ENCODE measurements at regions not wholly inside any gene's neighbourhood (a gene's known extent, or its start where the extent isn't known, plus 50 kb on each side); places are given as distances from the start of the nearest gene placed in this dataset.

GRCh38 chr4:128686810-128687209 lies 122.7 kb upstream of the JADE1 start:
- H3K4me1 ChIP-seq (ENCODE audit: control insufficient read depth in 1 of 2, extremely low read depth in 1 of 2, insufficient read depth in 2 of 2, low read length in 2 of 2), result no peaks in the 10 kb centered on the region
- no peaks in the 10 kb centered on the region for H3K36me3 Mint-ChIP-seq
- no peaks in the 10 kb centered on the region for H3K36me3 ChIP-seq (ENCODE audit: control insufficient read depth in 2 of 2, extremely low read depth in 1 of 2, insufficient read depth in 1 of 2, low read length in 1 of 2)
- ChIA-PET CTCF (no interaction called here), POLR2A (interaction anchor here in 1 of 2 donors (0.7 kb wide), 1 partner anchor 118 kb away, joined by 3 read pairs; no protein-coding TSS in a partner anchor)
- no peak overlapping the region for H3K4me3 ChIP-seq (ENCODE audit: control insufficient read depth in 1 of 2, extremely low read depth in 1 of 2, low read length in 1 of 2)
- no peaks in the 10 kb centered on the region for H3K9me3 ChIP-seq
- 60% methylated on average over 1 of the region's 2 CpGs for WGBS (ENCODE audit: insufficient coverage)
- H3K27me3 ChIP-seq (replicated peaks in 1 of 2; ENCODE audit: control insufficient read depth in 2 of 2, extremely low read depth in 1 of 2, insufficient read depth in 2 of 2, low read length in 1 of 2), result no peaks in the 10 kb centered on the region
- no peak overlapping the region for H3K4me3 Mint-ChIP-seq
- ATAC-seq (replicated peaks in 1 of 4), result no peak
- DNase-seq, result no peak
- no peak overlapping the region for H3K27ac ChIP-seq (ENCODE audit: low read length)
- H3K9me3 Mint-ChIP-seq, result no peaks in the 10 kb centered on the region
- H3K4me1 Mint-ChIP-seq, result no peaks in the 10 kb centered on the region
- peaks cover 9 to 11% of the 10 kb centered on the region in 2 donors for H3K27me3 Mint-ChIP-seq
- H3K27ac Mint-ChIP-seq, result no peak overlapping the region

DNA sequence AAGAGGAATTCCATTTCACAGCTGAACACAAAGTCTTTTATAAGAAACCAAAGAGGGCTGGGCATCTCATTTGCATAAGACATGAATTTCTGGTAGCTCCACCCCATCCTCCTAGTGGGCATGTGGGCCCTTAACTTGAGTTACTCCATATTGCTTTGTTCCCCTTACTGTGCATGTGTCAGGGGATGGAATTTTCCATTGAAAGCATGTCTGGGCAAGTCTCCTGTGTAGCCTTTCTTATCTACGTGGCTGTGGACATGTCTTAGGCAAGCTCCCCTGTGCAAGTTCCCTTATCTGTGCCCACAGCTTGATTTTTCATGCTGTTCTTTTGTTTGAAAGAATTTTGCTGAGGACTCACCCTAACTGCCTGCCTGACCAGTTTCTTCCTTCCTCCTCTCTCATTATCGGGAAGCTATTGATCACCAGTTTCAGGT lies 123.5 kb upstream of the JADE1 start:
- no peaks in the 10 kb centered on the region for H3K27me3 ChIP-seq (replicated peaks in 1 of 2; ENCODE audit: control insufficient read depth in 2 of 2, extremely low read depth in 1 of 2, insufficient read depth in 2 of 2, low read length in 1 of 2)
- H3K27me3 Mint-ChIP-seq, result peaks cover 5 to 11% of the 10 kb centered on the region in 2 donors
- no peaks in the 10 kb centered on the region for H3K4me1 Mint-ChIP-seq
- no peak overlapping the region for H3K4me3 ChIP-seq (ENCODE audit: control insufficient read depth in 1 of 2, extremely low read depth in 1 of 2, low read length in 1 of 2)
- ATAC-seq (replicated peaks in 1 of 4), result no peak
- no peaks in the 10 kb centered on the region for H3K9me3 Mint-ChIP-seq
- no peaks in the 10 kb centered on the region for H3K36me3 Mint-ChIP-seq
- H3K4me1 ChIP-seq (ENCODE audit: control insufficient read depth in 1 of 2, extremely low read depth in 1 of 2, insufficient read depth in 2 of 2, low read length in 2 of 2), result no peaks in the 10 kb centered on the region
- 73% methylated on average over 2 of the region's 2 CpGs for WGBS (ENCODE audit: insufficient coverage)
- no peak overlapping the region for H3K27ac Mint-ChIP-seq
- no peaks in the 10 kb centered on the region for H3K36me3 ChIP-seq (ENCODE audit: control insufficient read depth in 2 of 2, extremely low read depth in 1 of 2, insufficient read depth in 1 of 2, low read length in 1 of 2)
- no peak overlapping the region for H3K4me3 Mint-ChIP-seq
- ChIA-PET CTCF (no interaction called here), POLR2A (no interaction called here)
- no peak for DNase-seq
- no peak overlapping the region for H3K27ac ChIP-seq (ENCODE audit: low read length)
- H3K9me3 ChIP-seq, result no peaks in the 10 kb centered on the region

DNA sequence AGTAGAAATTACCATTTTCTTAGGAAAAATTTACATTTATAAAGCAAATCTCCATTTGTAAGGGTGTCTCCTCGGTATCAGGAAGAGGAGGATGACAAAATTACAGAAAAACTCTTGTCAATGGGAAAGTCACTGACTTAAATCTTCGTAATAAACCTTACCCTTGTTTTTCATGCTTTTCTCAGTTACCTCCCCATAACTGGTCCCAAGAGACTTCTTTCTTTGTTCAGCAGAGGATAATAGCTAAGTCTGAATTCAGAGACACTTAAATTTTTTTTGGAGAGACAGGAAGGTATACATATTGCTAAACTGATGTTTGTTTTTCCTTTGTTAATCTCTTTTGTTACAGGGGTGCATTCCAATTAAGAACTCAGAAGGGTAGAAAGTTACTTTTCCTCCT lies 125.5 kb upstream of the JADE1 start:
- no peaks in the 10 kb centered on the region for H3K27me3 ChIP-seq (replicated peaks in 1 of 2; ENCODE audit: control insufficient read depth in 2 of 2, extremely low read depth in 1 of 2, insufficient read depth in 2 of 2, low read length in 1 of 2)
- ATAC-seq (replicated peaks in 1 of 4) (no peak), DNase-seq (no peak)
- Mint-ChIP-seq H3K4me1 (no peaks in the 10 kb centered on the region), H3K4me3 (no peak overlapping the region), H3K27me3 (peaks cover 4 to 11% of the 10 kb centered on the region in 2 donors), H3K9me3 (no peaks in the 10 kb centered on the region), H3K36me3 (no peaks in the 10 kb centered on the region), H3K27ac (no peak overlapping the region)
- H3K36me3 ChIP-seq (ENCODE audit: control insufficient read depth in 2 of 2, extremely low read depth in 1 of 2, insufficient read depth in 1 of 2, low read length in 1 of 2), result no peaks in the 10 kb centered on the region
- ChIA-PET CTCF (no interaction called here), POLR2A (interaction anchor here in 1 of 2 donors (0.6 kb wide), 1 partner anchor 22 kb away, joined by 3 read pairs; no protein-coding TSS in a partner anchor)
- no peaks in the 10 kb centered on the region for H3K9me3 ChIP-seq
- no peak overlapping the region for H3K27ac ChIP-seq (ENCODE audit: low read length)
- WGBS (ENCODE audit: insufficient coverage), result no CpG with 5 or more reads among the region's 2 CpGs
- H3K4me3 ChIP-seq (ENCODE audit: control insufficient read depth in 1 of 2, extremely low read depth in 1 of 2, low read length in 1 of 2), result no peak overlapping the region
- H3K4me1 ChIP-seq (ENCODE audit: control insufficient read depth in 1 of 2, extremely low read depth in 1 of 2, insufficient read depth in 2 of 2, low read length in 2 of 2), result no peaks in the 10 kb centered on the region

DNA sequence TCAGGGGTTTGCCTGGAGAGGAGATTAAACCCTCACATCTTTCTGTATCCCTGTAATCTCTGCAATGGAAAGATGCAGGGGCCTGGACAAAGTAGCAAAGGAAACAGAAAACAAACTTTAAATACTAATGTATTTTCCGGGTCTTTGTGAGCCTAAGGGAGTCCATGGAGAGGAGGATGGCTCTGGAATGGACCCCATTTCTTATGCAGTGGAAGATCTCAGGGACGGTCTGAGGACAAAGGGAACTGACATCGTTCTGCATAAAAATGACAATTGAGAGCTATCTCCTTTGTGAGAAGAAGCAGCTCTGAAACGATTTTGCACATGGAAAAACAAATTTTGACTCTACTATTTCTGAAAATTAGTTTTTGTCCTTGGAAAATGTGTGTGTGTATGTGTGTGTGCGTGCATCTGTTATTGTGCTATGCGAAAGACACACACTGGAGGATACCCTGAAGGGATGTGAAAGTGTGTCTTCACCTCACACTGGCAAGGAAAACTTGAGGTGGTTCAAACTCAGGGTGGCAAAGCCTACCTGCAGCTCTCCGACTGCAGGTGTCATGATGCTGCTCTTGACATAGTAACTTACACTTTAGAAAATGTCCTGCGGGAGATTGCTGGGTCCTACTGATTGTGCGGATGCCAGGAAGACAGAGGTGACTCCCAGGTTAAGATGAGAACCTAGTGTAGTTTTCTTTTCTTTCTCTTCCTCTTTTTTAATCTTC lies 126.4 kb upstream of the JADE1 start:
- Histone ChIP-seq H3K4me1 (ENCODE audit: control insufficient read depth in 1 of 2, extremely low read depth in 1 of 2, insufficient read depth in 2 of 2, low read length in 2 of 2) (no peaks in the 10 kb centered on the region), H3K27me3 (replicated peaks in 1 of 2; ENCODE audit: control insufficient read depth in 2 of 2, extremely low read depth in 1 of 2, insufficient read depth in 2 of 2, low read length in 1 of 2) (no peaks in the 10 kb centered on the region), H3K27ac (ENCODE audit: low read length) (no peak overlapping the region), H3K36me3 (ENCODE audit: control insufficient read depth in 2 of 2, extremely low read depth in 1 of 2, insufficient read depth in 1 of 2, low read length in 1 of 2) (no peaks in the 10 kb centered on the region), H3K4me3 (ENCODE audit: control insufficient read depth in 1 of 2, extremely low read depth in 1 of 2, low read length in 1 of 2) (no peak overlapping the region), H3K9me3 (no peaks in the 10 kb centered on the region)
- DNase-seq, result no peak
- Mint-ChIP-seq H3K4me1 (no peaks in the 10 kb centered on the region), H3K9me3 (no peaks in the 10 kb centered on the region), H3K27me3 (peaks cover 4 to 11% of the 10 kb centered on the region in 2 donors), H3K36me3 (no peaks in the 10 kb centered on the region), H3K4me3 (no peak overlapping the region), H3K27ac (no peak overlapping the region)
- no peak for ATAC-seq (replicated peaks in 1 of 4)
- POLR2A ChIA-PET, result no interaction called here
- CTCF ChIA-PET, result interaction anchor here in 1 of 2 donors (0.6 to 0.9 kb wide), 2 partner anchors 31 to 804 kb away, joined by 3 to 4 read pairs; no protein-coding TSS in a partner anchor
- WGBS (ENCODE audit: insufficient coverage), result 80% methylated on average over 3 of the region's 9 CpGs

DNA sequence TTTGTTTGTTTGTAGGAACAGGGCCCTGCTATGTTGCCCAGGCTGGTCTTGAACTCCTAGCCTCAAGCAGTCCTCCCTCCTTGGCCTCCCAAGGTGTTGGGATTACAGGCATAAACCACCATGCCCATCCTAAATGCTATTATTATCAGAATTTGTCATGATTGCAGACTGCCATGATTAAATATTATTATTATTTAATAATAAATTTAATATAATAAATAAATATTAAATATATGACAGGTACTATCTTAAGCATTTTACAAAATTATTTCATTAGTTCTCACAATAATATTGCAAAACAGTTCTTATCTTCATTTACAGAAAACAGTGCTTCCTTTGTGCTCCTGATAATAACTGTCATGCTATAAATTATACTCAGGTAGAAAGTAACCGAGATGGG lies 133.4 kb upstream of the JADE1 start:
- no peak for DNase-seq
- H3K9me3 Mint-ChIP-seq, result no peaks in the 10 kb centered on the region
- Histone ChIP-seq H3K4me3 (ENCODE audit: control insufficient read depth in 1 of 2, extremely low read depth in 1 of 2, low read length in 1 of 2) (no peak overlapping the region), H3K27ac (ENCODE audit: low read length) (no peak overlapping the region), H3K27me3 (replicated peaks in 1 of 2; ENCODE audit: control insufficient read depth in 2 of 2, extremely low read depth in 1 of 2, insufficient read depth in 2 of 2, low read length in 1 of 2) (peaks cover 0 to 4% of the 10 kb centered on the region in 2 experiments), H3K9me3 (no peaks in the 10 kb centered on the region), H3K36me3 (ENCODE audit: control insufficient read depth in 2 of 2, extremely low read depth in 1 of 2, insufficient read depth in 1 of 2, low read length in 1 of 2) (no peaks in the 10 kb centered on the region), H3K4me1 (ENCODE audit: control insufficient read depth in 1 of 2, extremely low read depth in 1 of 2, insufficient read depth in 2 of 2, low read length in 2 of 2) (peaks cover 0 to 10% of the 10 kb centered on the region in 2 experiments)
- ChIA-PET CTCF (no interaction called here), POLR2A (no interaction called here)
- peaks cover 2 to 13% (median 3%) of the 10 kb centered on the region in 3 donors for H3K4me1 Mint-ChIP-seq
- WGBS (ENCODE audit: insufficient coverage), result no CpG with 5 or more reads among the region's 1 CpG
- no peaks in the 10 kb centered on the region for H3K36me3 Mint-ChIP-seq
- no peak for ATAC-seq (replicated peaks in 1 of 4)
- no peaks in the 10 kb centered on the region for H3K27me3 Mint-ChIP-seq
- H3K4me3 Mint-ChIP-seq, result no peak overlapping the region
- no peak overlapping the region for H3K27ac Mint-ChIP-seq

GRCh38 chr4:128675083-128675482 lies 134.4 kb upstream of the JADE1 start:
- Mint-ChIP-seq H3K27ac (no peak overlapping the region), H3K9me3 (no peaks in the 10 kb centered on the region)

More at GRCh38 chr4:128675083-128675482, 134.4 kb upstream of the JADE1 start:
- Histone ChIP-seq H3K27ac (ENCODE audit: low read length) (no peak overlapping the region), H3K36me3 (ENCODE audit: control insufficient read depth in 2 of 2, extremely low read depth in 1 of 2, insufficient read depth in 1 of 2, low read length in 1 of 2) (no peaks in the 10 kb centered on the region), H3K27me3 (replicated peaks in 1 of 2; ENCODE audit: control insufficient read depth in 2 of 2, extremely low read depth in 1 of 2, insufficient read depth in 2 of 2, low read length in 1 of 2) (peaks cover 0 to 4% of the 10 kb centered on the region in 2 experiments), H3K4me1 (ENCODE audit: control insufficient read depth in 1 of 2, extremely low read depth in 1 of 2, insufficient read depth in 2 of 2, low read length in 2 of 2) (peaks cover 0 to 10% of the 10 kb centered on the region in 2 experiments), H3K9me3 (no peaks in the 10 kb centered on the region), H3K4me3 (ENCODE audit: control insufficient read depth in 1 of 2, extremely low read depth in 1 of 2, low read length in 1 of 2) (no peak overlapping the region)
- H3K4me3 Mint-ChIP-seq, result no peak overlapping the region
- DNase-seq (peak in 1 of 35 experiments; percentile 13), ATAC-seq (replicated peaks in 1 of 4) (peak in 1 of 4 experiments; percentile 69)
- CTCF ChIA-PET, result no interaction called here
- H3K4me1 Mint-ChIP-seq, result peaks cover 2 to 13% (median 3%) of the 10 kb centered on the region in 3 donors
- H3K36me3 Mint-ChIP-seq, result no peaks in the 10 kb centered on the region
- POLR2A ChIA-PET, result no interaction called here
- WGBS (ENCODE audit: insufficient coverage), result 0% methylated on average over 1 of the region's 1 CpG
- no peaks in the 10 kb centered on the region for H3K27me3 Mint-ChIP-seq

Data from T-cell (primary cell).